Lower leg skin (tissue), 3 donors: ENCODE measurements at regions not wholly inside any gene's neighbourhood (a gene's known extent, or its start where the extent isn't known, plus 50 kb on each side); places are given as distances from the start of the nearest gene placed in this dataset.
"Not testable (repeated sequence)": the region's sequence is repeated elsewhere in the genome, so short reads cannot be mapped to it uniquely, and the experiment has no call there.

Experiments used
- POLR2A ChIP-seq, 2 donors: fragments of 450-650 bp; IDR thresholded peaks; one replicate each; pipeline ENCODE4 v1.6.1; 2016 to 2017; ENCODE audit warnings: antibody characterized with exemption in 2 of 2, mild to moderate bottlenecking in 1 of 2, moderate library complexity in 1 of 2
- TF ChIP-seq, protein P1 (sequence below), 3 donors: fragments of 450-650 bp; IDR thresholded peaks; one replicate each; pipeline ENCODE4 v1.5.1; 2016; ENCODE audit warnings: antibody characterized with exemption in 3 of 3, mild to moderate bottlenecking in 3 of 3, moderate library complexity in 2 of 3

DNA sequence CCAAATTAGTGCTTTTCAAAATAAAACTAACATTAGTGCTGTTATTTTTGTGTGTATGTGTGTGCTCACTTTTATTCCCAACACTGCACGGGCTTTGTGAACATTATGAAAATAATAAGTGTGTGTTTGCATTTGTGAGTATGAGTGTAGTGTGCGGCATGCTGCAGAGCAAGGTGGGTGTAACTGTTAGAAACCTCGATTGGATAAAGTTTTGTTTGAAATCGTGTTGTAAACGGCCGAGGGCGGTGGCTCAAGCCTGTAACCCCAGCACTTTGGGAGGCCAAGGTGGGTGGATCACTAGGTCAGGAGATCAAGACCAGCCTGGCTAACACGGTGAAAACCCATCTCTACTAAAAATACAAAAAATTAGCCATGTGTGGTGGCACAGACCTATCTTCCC lies 352.0 kb downstream of the MDFIC start:
- TF ChIP-seq, protein P1, sequence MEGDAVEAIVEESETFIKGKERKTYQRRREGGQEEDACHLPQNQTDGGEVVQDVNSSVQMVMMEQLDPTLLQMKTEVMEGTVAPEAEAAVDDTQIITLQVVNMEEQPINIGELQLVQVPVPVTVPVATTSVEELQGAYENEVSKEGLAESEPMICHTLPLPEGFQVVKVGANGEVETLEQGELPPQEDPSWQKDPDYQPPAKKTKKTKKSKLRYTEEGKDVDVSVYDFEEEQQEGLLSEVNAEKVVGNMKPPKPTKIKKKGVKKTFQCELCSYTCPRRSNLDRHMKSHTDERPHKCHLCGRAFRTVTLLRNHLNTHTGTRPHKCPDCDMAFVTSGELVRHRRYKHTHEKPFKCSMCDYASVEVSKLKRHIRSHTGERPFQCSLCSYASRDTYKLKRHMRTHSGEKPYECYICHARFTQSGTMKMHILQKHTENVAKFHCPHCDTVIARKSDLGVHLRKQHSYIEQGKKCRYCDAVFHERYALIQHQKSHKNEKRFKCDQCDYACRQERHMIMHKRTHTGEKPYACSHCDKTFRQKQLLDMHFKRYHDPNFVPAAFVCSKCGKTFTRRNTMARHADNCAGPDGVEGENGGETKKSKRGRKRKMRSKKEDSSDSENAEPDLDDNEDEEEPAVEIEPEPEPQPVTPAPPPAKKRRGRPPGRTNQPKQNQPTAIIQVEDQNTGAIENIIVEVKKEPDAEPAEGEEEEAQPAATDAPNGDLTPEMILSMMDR (IDR thresholded peaks at IDR 0.05) = not testable (repeated sequence)
- TF ChIP-seq POLR2A (IDR thresholded peaks at IDR 0.05) = not testable (repeated sequence)
